ENCODE measurements at regions not wholly inside any gene's neighbourhood (a gene's known extent, or its start where the extent isn't known, plus 50 kb on each side); places are given as distances from the start of the nearest gene placed in this dataset.

- TF ChIP-seq POLR2AphosphoS5 (IDR thresholded peaks at IDR 0.05; ENCODE audit: borderline replicate concordance, low read depth, low read length), result no peak
- TF ChIP-seq EZH2 (IDR thresholded peaks at IDR 0.05), result no peak
Measured at GRCh38 chr6:132114201-132114825, 163.1 kb upstream of the CCN2 start.
